Activated CD4-positive, alpha-beta memory T cell treated with anti-CD3 and anti-CD28 coated beads for 36 hours (primary cell): ENCODE measurements at regions not wholly inside any gene's neighbourhood (a gene's known extent, or its start where the extent isn't known, plus 50 kb on each side); places are given as distances from the start of the nearest gene placed in this dataset.

Experiments used
- CTCF ChIA-PET: fragments of 350-600 bp; sonication (Branson Sonifier 250); formaldehyde crosslinking; loops from one replicate; lab custom pipeline; 2021; ENCODE audit warnings: antibody characterized with exemption, inconsistent platforms; lab: Charles Lee
- POLR2A ChIA-PET: fragments of 350-600 bp; sonication (Branson Sonifier 250); formaldehyde crosslinking; loops from one replicate; lab custom pipeline; 2021; ENCODE audit warnings: antibody characterized with exemption; lab: Charles Lee
- DNase-seq: peaks from one replicate; pipeline ENCODE4 v3.0.0-alpha.2; 2020
- H3K27ac Mint-ChIP-seq: one replicate; pipeline ENCODE4 v1.8.0; 2021; ENCODE audit warnings: mixed read lengths
- H3K27me3 Mint-ChIP-seq: one replicate; pipeline ENCODE4 v1.8.0; 2021; ENCODE audit warnings: mixed read lengths
- H3K36me3 Mint-ChIP-seq: one replicate; pipeline ENCODE4 v1.8.0; 2021; ENCODE audit warnings: mixed read lengths
- H3K4me1 Mint-ChIP-seq: one replicate; pipeline ENCODE4 v1.8.0; 2021; ENCODE audit warnings: low read depth, mixed read lengths
- H3K4me3 Mint-ChIP-seq: one replicate; pipeline ENCODE4 v1.8.0; 2021; ENCODE audit warnings: mild to moderate bottlenecking, mixed read lengths
- H3K9me3 Mint-ChIP-seq: one replicate; pipeline ENCODE4 v1.8.0; 2021; ENCODE audit warnings: mixed read lengths
- intact Hi-C: fragments of 100-400 bp; cut with micrococcal nuclease; formaldehyde crosslinking; loops from one replicate; pipeline ENCODE4 v1.15.1; 2023

- peaks cover 7% of the 10 kb centered on the region for H3K9me3 Mint-ChIP-seq
- intact Hi-C loops: no loop called here
- no peak overlapping the region for H3K27ac Mint-ChIP-seq
- no peak overlapping the region for H3K4me3 Mint-ChIP-seq
- no peaks in the 10 kb centered on the region for H3K4me1 Mint-ChIP-seq
- ChIA-PET CTCF (no interaction called here), POLR2A (no interaction called here)
- no peaks in the 10 kb centered on the region for H3K27me3 Mint-ChIP-seq
- H3K36me3 Mint-ChIP-seq: no peaks in the 10 kb centered on the region
- DNase-seq: no peak
Measured at GRCh38 chr10:131569851-131570715, 258.6 kb upstream of the TCERG1L start.

DNA sequence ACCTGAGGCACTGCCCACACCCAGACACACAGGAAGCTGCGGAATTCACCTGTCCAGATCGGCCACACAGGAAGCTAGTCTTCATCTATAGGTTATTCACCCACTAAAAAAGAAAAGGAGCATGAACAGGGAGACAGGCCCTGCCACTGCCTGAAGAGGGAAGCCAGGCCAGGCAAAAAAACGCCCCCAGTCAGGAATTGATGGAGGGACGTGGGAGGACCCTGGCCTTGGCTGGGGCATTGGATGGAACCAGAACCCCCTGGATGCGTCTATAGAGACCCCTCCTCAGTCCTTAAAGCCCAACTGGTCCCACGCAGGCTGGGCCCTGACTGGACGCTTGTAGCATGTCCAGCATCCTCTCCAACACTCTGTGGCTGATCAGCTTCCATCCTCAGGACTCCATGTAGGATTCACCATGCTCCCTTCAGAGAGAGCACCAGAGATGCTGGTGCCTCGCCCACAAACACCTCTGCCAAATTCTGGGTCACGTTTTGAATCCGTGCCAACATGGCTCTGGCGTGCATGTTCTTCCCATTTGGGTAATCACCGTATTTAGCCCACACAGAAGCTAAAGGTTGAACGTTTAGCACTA, 259.3 kb upstream of the TCERG1L start:
- intact Hi-C loops: no loop called here
- no peaks in the 10 kb centered on the region for H3K36me3 Mint-ChIP-seq
- DNase-seq: no peak
- H3K9me3 Mint-ChIP-seq: peaks cover 3% of the 10 kb centered on the region
- ChIA-PET CTCF (no interaction called here), POLR2A (no interaction called here)
- H3K27me3 Mint-ChIP-seq: no peaks in the 10 kb centered on the region
- H3K4me1 Mint-ChIP-seq: no peaks in the 10 kb centered on the region
- H3K4me3 Mint-ChIP-seq: no peak overlapping the region
- no peak overlapping the region for H3K27ac Mint-ChIP-seq

- intact Hi-C loops: no loop called here
- H3K9me3 Mint-ChIP-seq: no peaks in the 10 kb centered on the region
- H3K36me3 Mint-ChIP-seq: no peaks in the 10 kb centered on the region
Measured at GRCh38 chr10:131571346-131571745, 259.8 kb upstream of the TCERG1L start.

GRCh38 chr10:131571865-131572264, 260.3 kb upstream of the TCERG1L start:
- H3K9me3 Mint-ChIP-seq: no peaks in the 10 kb centered on the region
- H3K4me3 Mint-ChIP-seq: no peak overlapping the region
- POLR2A ChIA-PET: no interaction called here
- H3K4me1 Mint-ChIP-seq: no peaks in the 10 kb centered on the region
- CTCF ChIA-PET: no interaction called here
- no peak overlapping the region for H3K27ac Mint-ChIP-seq
- intact Hi-C loops: no loop called here
- H3K27me3 Mint-ChIP-seq: no peaks in the 10 kb centered on the region
- no peaks in the 10 kb centered on the region for H3K36me3 Mint-ChIP-seq
- DNase-seq: no peak

More at GRCh38 chr10:131571346-131571745, 259.8 kb upstream of the TCERG1L start:
- Mint-ChIP-seq H3K27ac (no peak overlapping the region), H3K4me3 (no peak overlapping the region), H3K27me3 (no peaks in the 10 kb centered on the region), H3K4me1 (no peaks in the 10 kb centered on the region)
- no peak for DNase-seq
- ChIA-PET POLR2A (no interaction called here), CTCF (no interaction called here)

- Mint-ChIP-seq H3K9me3 (no peaks in the 10 kb centered on the region), H3K27ac (no peak overlapping the region), H3K27me3 (no peaks in the 10 kb centered on the region), H3K4me1 (no peaks in the 10 kb centered on the region), H3K36me3 (no peaks in the 10 kb centered on the region), H3K4me3 (no peak overlapping the region)
- POLR2A ChIA-PET: no interaction called here
- intact Hi-C loops: no loop called here
- CTCF ChIA-PET: no interaction called here
- no peak for DNase-seq
Measured at GRCh38 chr10:131573256-131573655, 261.7 kb upstream of the TCERG1L start.

GRCh38 chr10:131573707-131574106, 262.2 kb upstream of the TCERG1L start:
- Mint-ChIP-seq H3K4me3 (no peak overlapping the region), H3K4me1 (no peaks in the 10 kb centered on the region), H3K27ac (no peak overlapping the region), H3K36me3 (no peaks in the 10 kb centered on the region), H3K9me3 (no peaks in the 10 kb centered on the region), H3K27me3 (no peaks in the 10 kb centered on the region)
- DNase-seq: no peak
- intact Hi-C loops: no loop called here
- POLR2A ChIA-PET: no interaction called here
- CTCF ChIA-PET: no interaction called here

DNA sequence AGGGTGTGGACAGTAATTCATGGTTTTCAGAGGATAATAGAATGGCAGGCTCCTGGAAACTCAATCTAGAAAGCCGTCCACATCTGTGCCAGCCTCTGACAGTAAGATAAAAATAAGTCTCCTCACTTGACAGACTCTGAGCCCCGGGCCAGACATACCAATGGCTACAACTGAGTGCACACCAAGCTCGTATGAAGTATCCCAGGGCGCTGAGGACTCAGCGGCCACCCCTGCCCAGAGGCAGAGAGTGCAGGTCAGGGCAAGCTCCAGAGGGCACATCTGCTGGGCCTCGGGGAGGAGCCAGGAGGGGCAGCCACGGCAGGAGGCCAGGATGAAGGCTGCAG, 262.8 kb upstream of the TCERG1L start:
- Mint-ChIP-seq H3K4me3 (no peak overlapping the region), H3K4me1 (no peaks in the 10 kb centered on the region), H3K9me3 (no peaks in the 10 kb centered on the region), H3K27ac (no peak overlapping the region), H3K36me3 (no peaks in the 10 kb centered on the region), H3K27me3 (no peaks in the 10 kb centered on the region)
- intact Hi-C loops: no loop called here
- DNase-seq: no peak
- CTCF ChIA-PET: no interaction called here
- POLR2A ChIA-PET: no interaction called here

- CTCF ChIA-PET: no interaction called here
- no peak overlapping the region for H3K27ac Mint-ChIP-seq
- H3K36me3 Mint-ChIP-seq: no peaks in the 10 kb centered on the region
- H3K4me1 Mint-ChIP-seq: no peaks in the 10 kb centered on the region
- H3K9me3 Mint-ChIP-seq: no peaks in the 10 kb centered on the region
- intact Hi-C loops: no loop called here
- DNase-seq: no peak
- no peaks in the 10 kb centered on the region for H3K27me3 Mint-ChIP-seq
- POLR2A ChIA-PET: no interaction called here
- no peak overlapping the region for H3K4me3 Mint-ChIP-seq
Measured at GRCh38 chr10:131574707-131575430, 263.3 kb upstream of the TCERG1L start.

DNA sequence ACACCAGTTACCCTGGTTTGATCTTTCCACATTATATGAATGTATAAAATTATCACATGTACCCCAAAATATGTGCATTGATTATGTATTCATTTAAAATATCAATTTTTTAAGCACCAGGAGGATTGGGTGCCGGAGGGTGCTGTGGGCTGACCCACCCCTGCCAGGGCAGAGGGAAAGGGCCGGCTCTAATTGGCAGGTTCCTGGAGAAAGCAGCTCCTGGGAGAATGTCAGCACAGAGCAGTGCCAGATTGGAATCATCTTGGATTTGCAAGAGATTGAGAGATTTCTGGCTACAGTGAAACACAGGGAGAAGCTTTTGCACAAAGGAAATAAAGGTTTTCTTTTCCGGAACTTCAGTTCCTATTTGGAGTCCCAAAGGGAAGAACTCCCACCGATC, 264.4 kb upstream of the TCERG1L start:
- CTCF ChIA-PET: no interaction called here
- POLR2A ChIA-PET: no interaction called here
- no peak for DNase-seq
- no peaks in the 10 kb centered on the region for H3K4me1 Mint-ChIP-seq
- H3K9me3 Mint-ChIP-seq: no peaks in the 10 kb centered on the region
- intact Hi-C loops: no loop called here
- no peak overlapping the region for H3K27ac Mint-ChIP-seq
- no peaks in the 10 kb centered on the region for H3K27me3 Mint-ChIP-seq
- no peak overlapping the region for H3K4me3 Mint-ChIP-seq
- H3K36me3 Mint-ChIP-seq: no peaks in the 10 kb centered on the region

GRCh38 chr10:131576341-131577177, 265.0 kb upstream of the TCERG1L start:
- Mint-ChIP-seq H3K27me3 (no peaks in the 10 kb centered on the region), H3K9me3 (no peaks in the 10 kb centered on the region), H3K27ac (no peak overlapping the region), H3K4me1 (no peaks in the 10 kb centered on the region), H3K36me3 (no peaks in the 10 kb centered on the region), H3K4me3 (no peak overlapping the region)
- DNase-seq: no peak
- intact Hi-C loops: no loop called here
- CTCF ChIA-PET: no interaction called here
- POLR2A ChIA-PET: no interaction called here

- Mint-ChIP-seq H3K27ac (no peak overlapping the region), H3K4me3 (no peak overlapping the region), H3K27me3 (no peaks in the 10 kb centered on the region), H3K36me3 (no peaks in the 10 kb centered on the region), H3K4me1 (no peaks in the 10 kb centered on the region), H3K9me3 (no peaks in the 10 kb centered on the region)
- ChIA-PET POLR2A (no interaction called here), CTCF (no interaction called here)
- no peak for DNase-seq
- intact Hi-C loops: no loop called here
Measured at GRCh38 chr10:131577178-131577555, 265.6 kb upstream of the TCERG1L start.

DNA sequence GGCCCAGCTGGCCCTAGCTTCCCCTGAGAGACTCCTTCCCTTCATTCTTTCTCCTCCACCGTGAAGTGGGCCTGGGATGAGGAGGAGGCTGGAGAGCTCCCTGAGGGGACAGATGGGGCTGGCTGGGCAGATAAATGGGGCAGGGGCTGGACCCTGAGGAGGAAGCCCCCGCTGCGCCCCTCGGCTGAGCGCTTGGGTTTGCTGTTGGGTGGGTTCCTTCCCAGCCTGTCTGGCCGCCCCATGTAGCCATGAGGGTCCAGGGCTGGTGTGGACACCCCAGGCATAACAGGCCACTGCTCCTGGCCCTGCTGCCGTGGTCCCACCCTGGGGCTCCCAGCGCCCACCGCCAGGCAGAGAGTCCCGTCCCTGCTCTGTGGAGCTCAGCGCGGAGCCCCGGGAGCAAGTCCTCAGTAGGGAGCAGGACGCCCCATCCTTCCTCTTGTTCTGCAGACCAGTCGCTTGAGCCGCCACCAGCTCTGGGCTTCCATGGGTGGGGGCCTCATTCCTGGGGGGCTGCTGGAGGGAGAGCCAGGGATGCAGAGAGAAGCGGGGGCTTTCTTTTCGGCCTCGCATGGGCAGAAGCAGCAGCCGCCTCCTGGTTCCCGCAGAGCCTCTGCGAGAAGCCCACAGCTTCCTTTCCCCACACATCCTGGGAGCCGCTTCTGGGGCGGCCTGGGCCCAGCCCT, 266.4 kb upstream of the TCERG1L start:
- H3K4me1 Mint-ChIP-seq: no peaks in the 10 kb centered on the region
- H3K36me3 Mint-ChIP-seq: no peaks in the 10 kb centered on the region
- CTCF ChIA-PET: no interaction called here
- no peaks in the 10 kb centered on the region for H3K9me3 Mint-ChIP-seq
- intact Hi-C loops: no loop called here
- H3K4me3 Mint-ChIP-seq: no peak overlapping the region
- no peak overlapping the region for H3K27ac Mint-ChIP-seq
- no peak for DNase-seq
- POLR2A ChIA-PET: no interaction called here
- no peaks in the 10 kb centered on the region for H3K27me3 Mint-ChIP-seq
